ENCODE measurements at regions not wholly inside any gene's neighbourhood (a gene's known extent, or its start where the extent isn't known, plus 50 kb on each side); places are given as distances from the start of the nearest gene placed in this dataset.
"Not testable (repeated sequence)": the region's sequence is repeated elsewhere in the genome, so short reads cannot be mapped to it uniquely, and the experiment has no call there.

DNA sequence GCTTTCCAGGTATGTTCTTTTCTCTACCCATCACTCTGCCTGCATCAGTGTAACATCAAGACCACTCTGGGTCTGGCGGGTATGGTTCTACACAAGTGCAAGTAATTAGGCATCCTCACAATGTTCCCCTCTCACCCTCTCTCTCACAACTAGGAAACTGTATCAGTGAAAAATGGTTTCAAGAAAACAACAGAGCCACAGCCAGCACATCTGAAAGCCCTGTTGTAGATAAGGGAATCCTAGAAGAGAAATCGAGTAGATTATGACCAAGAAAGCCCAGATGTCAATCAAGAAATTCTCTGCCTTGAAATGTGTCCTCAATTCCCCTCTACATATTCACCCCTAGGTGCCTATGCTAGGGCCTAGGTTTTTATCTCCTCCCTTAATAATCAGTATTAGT, 281.3 kb upstream of the ANKRD50 start:
- Histone ChIP-seq H3K4me1 (no peaks in the 10 kb centered on the region), H3K27me3 (no peaks in the 10 kb centered on the region), H3K27ac (no peak overlapping the region), H3K4me3 (no peak overlapping the region), H3K36me3 (no peaks in the 10 kb centered on the region), H3K9me3 (no peaks in the 10 kb centered on the region)
- intact Hi-C loops (cut with DNase I), result no loop called here
- TF ChIP-seq, protein P1, sequence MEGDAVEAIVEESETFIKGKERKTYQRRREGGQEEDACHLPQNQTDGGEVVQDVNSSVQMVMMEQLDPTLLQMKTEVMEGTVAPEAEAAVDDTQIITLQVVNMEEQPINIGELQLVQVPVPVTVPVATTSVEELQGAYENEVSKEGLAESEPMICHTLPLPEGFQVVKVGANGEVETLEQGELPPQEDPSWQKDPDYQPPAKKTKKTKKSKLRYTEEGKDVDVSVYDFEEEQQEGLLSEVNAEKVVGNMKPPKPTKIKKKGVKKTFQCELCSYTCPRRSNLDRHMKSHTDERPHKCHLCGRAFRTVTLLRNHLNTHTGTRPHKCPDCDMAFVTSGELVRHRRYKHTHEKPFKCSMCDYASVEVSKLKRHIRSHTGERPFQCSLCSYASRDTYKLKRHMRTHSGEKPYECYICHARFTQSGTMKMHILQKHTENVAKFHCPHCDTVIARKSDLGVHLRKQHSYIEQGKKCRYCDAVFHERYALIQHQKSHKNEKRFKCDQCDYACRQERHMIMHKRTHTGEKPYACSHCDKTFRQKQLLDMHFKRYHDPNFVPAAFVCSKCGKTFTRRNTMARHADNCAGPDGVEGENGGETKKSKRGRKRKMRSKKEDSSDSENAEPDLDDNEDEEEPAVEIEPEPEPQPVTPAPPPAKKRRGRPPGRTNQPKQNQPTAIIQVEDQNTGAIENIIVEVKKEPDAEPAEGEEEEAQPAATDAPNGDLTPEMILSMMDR (IDR thresholded peaks at IDR 0.05), result no peak
- no peak for DNase-seq (ENCODE audit: low spot score in 2 of 2)

DNA sequence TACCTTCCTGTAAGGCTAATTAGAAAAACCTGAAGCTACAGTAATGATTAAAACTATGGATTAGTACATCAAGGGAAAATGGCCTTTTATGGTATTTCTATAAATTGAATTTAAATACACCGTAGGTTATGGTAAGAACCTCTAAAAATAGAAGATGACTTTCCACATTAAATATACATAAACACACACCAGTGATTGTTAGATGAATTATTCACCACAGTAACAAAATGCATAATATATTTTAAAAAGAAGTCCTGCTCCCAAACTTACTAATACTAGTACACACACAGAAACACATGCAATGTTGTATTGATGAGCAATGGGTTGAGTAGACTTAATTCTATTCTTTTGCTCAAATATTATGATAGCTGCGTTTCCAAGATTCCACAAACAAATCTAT, 277.9 kb upstream of the ANKRD50 start:
- H3K36me3 ChIP-seq, result no peaks in the 10 kb centered on the region
- intact Hi-C loops (cut with DNase I), result no loop called here
- no peak overlapping the region for H3K4me3 ChIP-seq
- DNase-seq (ENCODE audit: low spot score in 2 of 2), result no peak
- no peaks in the 10 kb centered on the region for H3K27me3 ChIP-seq
- TF ChIP-seq, protein P1 (IDR thresholded peaks at IDR 0.05), result no peak
- H3K27ac ChIP-seq, result no peak overlapping the region
- H3K9me3 ChIP-seq, result no peaks in the 10 kb centered on the region
- H3K4me1 ChIP-seq, result no peaks in the 10 kb centered on the region

DNA sequence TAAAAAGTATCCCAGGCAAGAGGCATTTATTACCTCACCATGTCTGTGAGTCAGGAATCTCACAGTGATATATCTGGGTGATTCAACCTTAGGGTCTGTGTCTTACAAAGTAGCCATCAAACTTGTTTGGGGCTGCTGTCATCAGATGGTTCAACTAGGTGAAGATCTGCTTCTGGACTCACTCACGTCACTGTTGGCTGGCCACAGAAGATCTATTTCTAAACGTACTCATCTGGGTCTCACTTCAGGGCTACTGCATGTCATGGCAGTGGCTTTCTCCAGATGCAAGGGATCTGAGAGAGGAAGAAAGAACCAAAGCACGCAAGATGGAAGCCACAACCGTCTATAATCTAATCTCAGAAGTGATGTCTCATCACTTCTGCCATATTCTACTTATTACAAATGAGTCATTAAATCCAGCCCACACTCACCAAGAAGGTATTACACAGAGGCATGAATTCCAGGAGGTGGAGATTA, 267.8 kb upstream of the ANKRD50 start:
- Histone ChIP-seq H3K27me3 (no peaks in the 10 kb centered on the region), H3K27ac (no peak overlapping the region), H3K9me3 (no peaks in the 10 kb centered on the region), H3K4me3 (no peak overlapping the region), H3K36me3 (no peaks in the 10 kb centered on the region), H3K4me1 (no peaks in the 10 kb centered on the region)
- DNase-seq (ENCODE audit: low spot score in 2 of 2), result no peak
- intact Hi-C loops (cut with DNase I), result no loop called here
- TF ChIP-seq, protein P1 (IDR thresholded peaks at IDR 0.05), result no peak

DNA sequence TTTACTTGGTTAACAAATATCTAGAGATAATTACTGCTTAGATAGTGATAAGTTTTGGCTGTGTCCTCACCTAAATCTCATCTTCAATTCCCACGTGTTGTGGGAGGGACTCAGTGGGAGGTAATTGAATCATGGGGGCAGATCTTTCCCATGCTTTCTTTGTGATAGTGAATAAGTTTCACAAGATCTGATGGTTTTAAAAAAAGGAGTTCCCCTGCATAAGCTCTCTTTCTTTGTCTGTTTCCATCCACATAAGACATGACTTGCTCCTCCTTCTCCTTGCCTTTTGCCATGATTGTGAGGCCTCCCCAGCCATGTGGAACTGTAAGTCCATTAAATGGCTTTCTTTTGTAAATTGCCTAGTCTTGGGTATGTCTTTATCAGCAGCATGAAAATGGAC, 266.0 kb upstream of the ANKRD50 start:
- intact Hi-C loops (cut with DNase I); H3K4me1 ChIP-seq; DNase-seq (ENCODE audit: low spot score in 2 of 2); H3K36me3 ChIP-seq; H3K9me3 ChIP-seq; H3K27ac ChIP-seq; H3K4me3 ChIP-seq; H3K27me3 ChIP-seq: not testable (repeated sequence)

DNA sequence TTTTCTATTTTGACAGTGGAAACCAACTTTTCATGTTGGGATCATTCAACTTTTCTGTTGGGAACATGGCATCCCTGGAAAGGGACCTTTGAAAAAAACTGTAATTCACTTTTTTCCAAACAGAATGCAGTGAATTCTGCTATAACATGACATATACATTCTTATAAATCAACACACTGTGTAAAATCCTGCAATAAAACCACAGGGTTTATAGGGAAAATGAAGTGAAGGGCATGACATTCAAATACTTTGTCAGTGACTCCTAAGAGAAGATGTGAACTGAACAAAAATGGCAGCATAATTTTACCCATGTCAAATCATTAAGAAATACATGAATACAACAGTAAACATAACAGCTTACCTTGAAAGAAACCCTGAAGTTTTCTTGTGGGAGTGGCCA, 264.5 kb upstream of the ANKRD50 start:
- no peaks in the 10 kb centered on the region for H3K36me3 ChIP-seq
- H3K4me3 ChIP-seq, result no peak overlapping the region
- H3K27ac ChIP-seq, result no peak overlapping the region
- no peak for DNase-seq (ENCODE audit: low spot score in 2 of 2)
- H3K27me3 ChIP-seq, result no peaks in the 10 kb centered on the region
- H3K9me3 ChIP-seq, result no peaks in the 10 kb centered on the region
- H3K4me1 ChIP-seq, result no peaks in the 10 kb centered on the region
- intact Hi-C loops (cut with DNase I), result no loop called here
- TF ChIP-seq, protein P1 (IDR thresholded peaks at IDR 0.05), result no peak

DNA sequence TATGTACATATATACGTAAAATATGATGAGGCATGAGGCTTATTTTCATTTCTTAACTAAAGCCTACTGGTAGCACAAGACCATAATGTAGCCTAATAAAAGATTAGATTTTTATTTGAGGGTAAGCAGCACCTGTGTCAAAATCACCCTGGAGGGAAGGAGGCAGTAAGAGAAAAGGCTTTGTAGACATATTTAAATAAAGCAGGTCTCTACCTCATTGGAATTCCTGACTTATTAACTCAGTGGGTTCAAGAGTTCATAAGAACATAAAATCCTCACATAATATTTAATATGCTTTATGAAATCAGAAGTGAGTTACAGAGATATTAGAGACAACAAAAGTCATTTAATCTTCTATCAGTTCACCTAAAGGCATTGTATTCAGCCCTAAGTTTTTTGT, 261.6 kb upstream of the ANKRD50 start:
- TF ChIP-seq, protein P1 (IDR thresholded peaks at IDR 0.05), result no peak
- intact Hi-C loops (cut with DNase I), result no loop called here

More for the DNA sequence above, 261.6 kb upstream of the ANKRD50 start:
- H3K27me3 ChIP-seq, result no peaks in the 10 kb centered on the region
- no peaks in the 10 kb centered on the region for H3K36me3 ChIP-seq
- DNase-seq (ENCODE audit: low spot score in 2 of 2), result no peak
- H3K4me3 ChIP-seq, result no peak overlapping the region
- H3K27ac ChIP-seq, result no peak overlapping the region
- no peaks in the 10 kb centered on the region for H3K9me3 ChIP-seq
- H3K4me1 ChIP-seq, result no peaks in the 10 kb centered on the region
